CD4-positive, alpha-beta T cell treated with Interleukin-6 for 4 hours (primary cell): ENCODE measurements at regions not wholly inside any gene's neighbourhood (a gene's known extent, or its start where the extent isn't known, plus 50 kb on each side); places are given as distances from the start of the nearest gene placed in this dataset.
"Not testable (repeated sequence)": the region's sequence is repeated elsewhere in the genome, so short reads cannot be mapped to it uniquely, and the experiment has no call there.

Experiments
- DNase-seq: peaks from one replicate; pipeline ENCODE4 v3.0.0-alpha.2; 2020; ENCODE audit warnings: mixed read lengths

GRCh38 chr4:60579335-60579734 lies 620.8 kb upstream of the ADGRL3 start:
- DNase-seq: no peak

- no peak for DNase-seq
These were observed 618.1 kb upstream of the ADGRL3 start for GRCh38 chr4:60581919-60582536.

GRCh38 chr4:60588556-60588955 lies 611.6 kb upstream of the ADGRL3 start:
- no peak for DNase-seq

- DNase-seq: no peak
These were observed 610.7 kb upstream of the ADGRL3 start for GRCh38 chr4:60589425-60589824.

- no peak for DNase-seq
These were observed 610.0 kb upstream of the ADGRL3 start for GRCh38 chr4:60590116-60590515.

GRCh38 chr4:60605646-60606354 lies 594.3 kb upstream of the ADGRL3 start:
- no peak for DNase-seq

GRCh38 chr4:60611762-60612496 lies 588.2 kb upstream of the ADGRL3 start:
- DNase-seq: no peak

GRCh38 chr4:60617731-60618130 lies 582.4 kb upstream of the ADGRL3 start:
- no peak for DNase-seq

GRCh38 chr4:60619531-60620305 lies 580.4 kb upstream of the ADGRL3 start:
- DNase-seq: no peak

- no peak for DNase-seq
These were observed 562.1 kb upstream of the ADGRL3 start for GRCh38 chr4:60637976-60638375.

- no peak for DNase-seq
These were observed 551.4 kb upstream of the ADGRL3 start for GRCh38 chr4:60648774-60649173.

- DNase-seq: no peak
These were observed 547.2 kb upstream of the ADGRL3 start for GRCh38 chr4:60652933-60653332.

- no peak for DNase-seq
These were observed 544.8 kb upstream of the ADGRL3 start for GRCh38 chr4:60655356-60655755.

GRCh38 chr4:60656171-60656570 lies 544.0 kb upstream of the ADGRL3 start:
- DNase-seq: no peak

- DNase-seq: no peak
These were observed 543.1 kb upstream of the ADGRL3 start for GRCh38 chr4:60657041-60657440.

- no peak for DNase-seq
These were observed 542.3 kb upstream of the ADGRL3 start for GRCh38 chr4:60657807-60658206.

GRCh38 chr4:60663769-60664168 lies 536.4 kb upstream of the ADGRL3 start:
- DNase-seq: no peak

GRCh38 chr4:60682901-60683300 lies 517.2 kb upstream of the ADGRL3 start:
- DNase-seq: no peak

- no peak for DNase-seq
These were observed 516.8 kb upstream of the ADGRL3 start for GRCh38 chr4:60683357-60683756.

- DNase-seq: no peak
These were observed 516.2 kb upstream of the ADGRL3 start for GRCh38 chr4:60683973-60684372.

- DNase-seq: not testable (repeated sequence)
These were observed 504.1 kb upstream of the ADGRL3 start for GRCh38 chr4:60696062-60696461.

GRCh38 chr4:60709061-60709460 lies 491.1 kb upstream of the ADGRL3 start:
- DNase-seq: no peak

- DNase-seq: no peak
These were observed 481.3 kb upstream of the ADGRL3 start for GRCh38 chr4:60718874-60719273.
